ENCODE measurements at regions not wholly inside any gene's neighbourhood (a gene's known extent, or its start where the extent isn't known, plus 50 kb on each side); places are given as distances from the start of the nearest gene placed in this dataset.
A peak's percentile ranks its signal among the peaks of the same experiment; 100 is the strongest.

DNA sequence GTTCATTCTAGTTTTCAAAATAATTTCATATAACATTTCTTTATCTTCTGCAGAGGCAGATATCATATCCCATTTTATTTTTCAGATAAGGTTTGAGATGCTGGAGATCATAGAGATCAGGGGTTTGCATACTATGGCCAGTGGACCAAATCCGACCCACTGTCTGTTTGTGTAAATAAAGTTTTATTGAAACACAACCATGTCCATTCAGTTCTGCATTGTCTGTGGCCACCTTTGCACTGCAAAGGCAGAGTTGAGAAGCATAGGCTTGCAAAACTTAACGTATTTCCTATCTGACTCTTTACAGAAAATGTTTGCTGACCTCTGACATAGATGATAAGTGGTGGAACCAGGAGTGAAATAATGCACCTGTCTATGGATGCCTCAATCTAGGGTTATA is 63.9 kb upstream of the SOD3 start:
- H3K27ac ChIP-seq: no peak overlapping the region
- TF ChIP-seq CTCF (conservative IDR thresholded peaks at IDR 0.05): no peak

- TF ChIP-seq CTCF (conservative IDR thresholded peaks at IDR 0.05): no peak
- H3K27ac ChIP-seq: no peak overlapping the region
Observed at GRCh38 chr4:24734511-24734910, 60.9 kb upstream of the SOD3 start.

DNA sequence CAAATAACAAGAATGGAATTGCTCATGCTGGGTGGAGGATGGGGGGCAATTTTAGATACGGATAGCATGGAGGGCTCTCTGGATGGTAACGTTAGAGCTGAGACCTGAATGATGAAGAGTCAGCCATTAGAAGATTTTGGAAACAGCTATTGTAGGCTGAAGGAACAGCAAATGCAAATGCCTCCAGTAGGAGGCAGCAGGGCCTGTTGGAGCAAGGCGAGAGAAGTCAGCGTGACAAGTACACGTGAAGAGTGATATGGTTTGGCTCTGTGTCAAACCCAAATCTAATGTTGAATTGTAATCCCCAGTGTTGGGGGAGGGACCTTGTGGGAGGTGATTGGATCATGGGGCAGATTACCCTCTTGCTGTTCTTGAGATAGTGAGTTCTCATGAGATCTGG is 59.3 kb upstream of the SOD3 start:
- 0 out of 2 replicates have a peak, but pooled peaks have one; percentile 13 for TF ChIP-seq CTCF (conservative IDR thresholded peaks at IDR 0.05)

DNA sequence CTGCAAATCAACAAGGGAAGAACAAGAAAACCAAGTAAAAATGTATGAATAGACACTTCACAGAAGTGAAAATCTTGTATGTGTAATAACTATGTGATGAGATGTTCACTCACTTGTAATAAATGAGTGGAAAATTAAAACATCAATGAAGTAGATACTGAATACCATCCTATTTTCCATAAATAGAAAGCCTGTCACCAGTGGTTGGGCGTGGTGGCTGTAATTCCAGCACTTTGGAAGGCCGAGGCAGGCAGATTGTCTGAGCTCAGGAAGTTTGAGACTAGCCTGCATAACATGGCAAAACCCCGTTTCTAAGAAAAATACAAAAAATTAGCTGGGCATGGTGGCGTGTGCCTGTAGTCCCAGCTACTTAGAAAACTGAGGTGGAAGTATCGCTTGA is 53.5 kb upstream of the SOD3 start:
- no peak for TF ChIP-seq CTCF (conservative IDR thresholded peaks at IDR 0.05)

More for the DNA sequence above, 59.3 kb upstream of the SOD3 start:
- H3K27ac ChIP-seq: no peak overlapping the region

DNA sequence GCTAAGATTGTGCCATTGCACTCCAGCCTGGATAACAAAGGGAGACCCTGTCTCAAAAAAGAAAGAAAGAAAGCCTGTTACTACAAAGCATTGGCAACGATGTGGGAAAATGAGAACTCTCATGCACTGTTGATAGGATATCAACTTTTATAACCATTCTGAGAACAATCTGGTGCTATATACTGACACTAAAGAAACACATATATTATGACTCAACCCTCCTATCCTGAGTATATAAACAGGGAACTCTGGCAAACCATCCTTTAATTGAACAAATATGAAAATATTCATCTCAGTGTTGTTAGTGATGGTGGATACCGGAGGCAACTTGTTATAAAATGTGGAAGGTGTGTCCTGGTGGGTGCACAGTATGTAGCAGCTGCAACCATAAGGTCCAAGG is 53.0 kb upstream of the SOD3 start:
- TF ChIP-seq CTCF (conservative IDR thresholded peaks at IDR 0.05): no peak
- H3K27ac ChIP-seq: no peak overlapping the region

More for the DNA sequence above, 53.5 kb upstream of the SOD3 start:
- H3K27ac ChIP-seq: no peak overlapping the region

DNA sequence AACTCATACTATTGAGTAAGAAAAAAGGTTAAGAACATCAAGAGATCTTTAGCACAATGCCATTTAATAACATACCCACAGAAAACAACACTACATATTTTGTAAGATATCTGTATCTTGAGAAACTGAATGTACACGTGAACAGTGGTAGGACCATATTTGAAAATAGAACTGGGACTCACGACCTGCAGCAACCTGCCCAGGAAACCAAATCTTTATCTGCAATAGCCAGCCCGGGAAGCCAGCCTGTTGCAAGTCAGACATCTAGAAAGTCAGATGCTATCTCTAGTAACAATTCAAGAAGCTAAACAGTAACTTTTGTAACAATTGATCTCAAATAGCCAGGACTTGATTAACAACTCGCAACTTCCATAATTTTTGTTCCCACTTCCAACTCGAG is 52.6 kb upstream of the SOD3 start:
- TF ChIP-seq CTCF (conservative IDR thresholded peaks at IDR 0.05): no peak
- H3K27ac ChIP-seq: no peak overlapping the region

DNA sequence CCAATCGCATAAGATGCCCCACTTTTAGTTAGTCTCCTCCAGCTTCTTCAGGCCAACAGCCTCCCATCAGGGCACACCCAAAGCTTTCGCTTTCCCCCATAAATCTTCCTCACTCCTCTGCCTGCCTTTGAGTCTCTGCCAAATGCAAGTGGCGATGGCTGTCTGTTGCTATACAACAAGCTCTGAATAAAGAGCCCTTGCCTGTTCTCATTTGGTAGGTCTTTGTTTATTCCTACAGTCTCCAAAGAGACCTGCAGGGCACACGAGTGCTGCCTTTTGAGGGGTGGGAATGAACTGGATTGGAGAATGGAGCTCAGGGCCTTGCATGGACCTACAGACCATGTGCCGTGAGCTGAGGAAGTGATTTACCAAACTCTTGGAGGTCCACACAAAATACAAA is 52.2 kb upstream of the SOD3 start:
- H3K27ac ChIP-seq: no peak overlapping the region
- no peak for TF ChIP-seq CTCF (conservative IDR thresholded peaks at IDR 0.05)

GRCh38 chr4:24743927-24744326 is 51.4 kb upstream of the SOD3 start:
- no peak overlapping the region for H3K27ac ChIP-seq
- TF ChIP-seq CTCF (conservative IDR thresholded peaks at IDR 0.05): no peak
